ENCODE measurements at regions not wholly inside any gene's neighbourhood (a gene's known extent, or its start where the extent isn't known, plus 50 kb on each side); places are given as distances from the start of the nearest gene placed in this dataset.

- Histone ChIP-seq H3K9me2 (replicated peaks; ENCODE audit: low read depth, low read length) (no peaks in the 10 kb centered on the region), H4K20me1 (ENCODE audit: insufficient read depth, low read length, poor library complexity, severe bottlenecking) (no peaks in the 10 kb centered on the region), H3K4me1 (ENCODE audit: insufficient read depth, low read length, poor library complexity, severe bottlenecking) (no peaks in the 10 kb centered on the region), H3K9me3 (ENCODE audit: insufficient read depth, low read depth, low read length) (no peaks in the 10 kb centered on the region), H3K4me2 (ENCODE audit: low read depth, low read length, poor library complexity, severe bottlenecking) (no peak overlapping the region), H2AFZ (ENCODE audit: low read length) (no peak overlapping the region), H3F3A (ENCODE audit: low read depth) (no peaks in the 10 kb centered on the region), H3K79me2 (ENCODE audit: insufficient read depth, low read length) (no peaks in the 10 kb centered on the region), H3K27me3 (ENCODE audit: insufficient read depth, low read length, poor library complexity, severe bottlenecking) (peaks cover 86% of the 10 kb centered on the region), H3K36me3 (ENCODE audit: insufficient read depth, low read length) (no peaks in the 10 kb centered on the region), H3K4me3 (ENCODE audit: low read length, poor library complexity, severe bottlenecking) (no peak overlapping the region), H3K9ac (ENCODE audit: low read depth, low read length, poor library complexity, severe bottlenecking) (no peak overlapping the region)
- TF ChIP-seq EZH2phosphoT487 (IDR thresholded peaks at IDR 0.05; ENCODE audit: borderline replicate concordance) (no peak), CTCF (conservative IDR thresholded peaks at IDR 0.05; ENCODE audit: low read length) (no peak)
Measured at GRCh38 chr12:64944966-64945365, 120.5 kb downstream of the TBC1D30 start.

GRCh38 chr12:64946132-64946829, 121.8 kb downstream of the TBC1D30 start:
- Histone ChIP-seq H3K4me1 (ENCODE audit: insufficient read depth, low read length, poor library complexity, severe bottlenecking) (no peaks in the 10 kb centered on the region), H4K20me1 (ENCODE audit: insufficient read depth, low read length, poor library complexity, severe bottlenecking) (no peaks in the 10 kb centered on the region), H3K9me2 (replicated peaks; ENCODE audit: low read depth, low read length) (no peaks in the 10 kb centered on the region), H3K9me3 (ENCODE audit: insufficient read depth, low read depth, low read length) (no peaks in the 10 kb centered on the region), H3F3A (ENCODE audit: low read depth) (no peaks in the 10 kb centered on the region), H3K36me3 (ENCODE audit: insufficient read depth, low read length) (no peaks in the 10 kb centered on the region), H2AFZ (ENCODE audit: low read length) (no peak overlapping the region), H3K9ac (ENCODE audit: low read depth, low read length, poor library complexity, severe bottlenecking) (no peak overlapping the region), H3K79me2 (ENCODE audit: insufficient read depth, low read length) (no peaks in the 10 kb centered on the region), H3K4me3 (ENCODE audit: low read length, poor library complexity, severe bottlenecking) (no peak overlapping the region), H3K4me2 (ENCODE audit: low read depth, low read length, poor library complexity, severe bottlenecking) (no peak overlapping the region), H3K27me3 (ENCODE audit: insufficient read depth, low read length, poor library complexity, severe bottlenecking) (peaks cover 86% of the 10 kb centered on the region)
- TF ChIP-seq CTCF (conservative IDR thresholded peaks at IDR 0.05; ENCODE audit: low read length) (no peak), EZH2phosphoT487 (IDR thresholded peaks at IDR 0.05; ENCODE audit: borderline replicate concordance) (no peak)

GRCh38 chr12:64950711-64951298, 126.4 kb downstream of the TBC1D30 start:
- no peak overlapping the region for H3K9ac ChIP-seq (ENCODE audit: low read depth, low read length, poor library complexity, severe bottlenecking)
- H3F3A ChIP-seq (ENCODE audit: low read depth): no peaks in the 10 kb centered on the region
- H4K20me1 ChIP-seq (ENCODE audit: insufficient read depth, low read length, poor library complexity, severe bottlenecking): no peaks in the 10 kb centered on the region
- H3K36me3 ChIP-seq (ENCODE audit: insufficient read depth, low read length): no peaks in the 10 kb centered on the region
- no peak overlapping the region for H3K4me2 ChIP-seq (ENCODE audit: low read depth, low read length, poor library complexity, severe bottlenecking)
- H3K4me3 ChIP-seq (ENCODE audit: low read length, poor library complexity, severe bottlenecking): no peak overlapping the region
- no peaks in the 10 kb centered on the region for H3K9me3 ChIP-seq (ENCODE audit: insufficient read depth, low read depth, low read length)
- H3K79me2 ChIP-seq (ENCODE audit: insufficient read depth, low read length): no peaks in the 10 kb centered on the region
- TF ChIP-seq CTCF (conservative IDR thresholded peaks at IDR 0.05; ENCODE audit: low read length) (no peak), EZH2phosphoT487 (IDR thresholded peaks at IDR 0.05; ENCODE audit: borderline replicate concordance) (no peak)
- H3K4me1 ChIP-seq (ENCODE audit: insufficient read depth, low read length, poor library complexity, severe bottlenecking): peaks cover 6% of the 10 kb centered on the region
- H3K27me3 ChIP-seq (ENCODE audit: insufficient read depth, low read length, poor library complexity, severe bottlenecking): peaks cover 91% of the 10 kb centered on the region
- no peak overlapping the region for H2AFZ ChIP-seq (ENCODE audit: low read length)
- H3K9me2 ChIP-seq (replicated peaks; ENCODE audit: low read depth, low read length): no peaks in the 10 kb centered on the region

All from Loucy (cell line).